Stimulated activated CD8-positive, alpha-beta memory T cell treated with anti-CD3 and anti-CD28 coated beads, Interleukin-4, amount 100 ng/mL, for 4 hours (primary cell): ENCODE measurements at regions not wholly inside any gene's neighbourhood (a gene's known extent, or its start where the extent isn't known, plus 50 kb on each side); places are given as distances from the start of the nearest gene placed in this dataset.
"Not testable (repeated sequence)": the region's sequence is repeated elsewhere in the genome, so short reads cannot be mapped to it uniquely, and the experiment has no call there.

Experiments
- DNase-seq, 2 donors: peaks; one replicate each; pipeline ENCODE4 v3.0.0-alpha.2; 2020; ENCODE audit warnings: low read depth in 2 of 2, low spot score in 1 of 2

DNA sequence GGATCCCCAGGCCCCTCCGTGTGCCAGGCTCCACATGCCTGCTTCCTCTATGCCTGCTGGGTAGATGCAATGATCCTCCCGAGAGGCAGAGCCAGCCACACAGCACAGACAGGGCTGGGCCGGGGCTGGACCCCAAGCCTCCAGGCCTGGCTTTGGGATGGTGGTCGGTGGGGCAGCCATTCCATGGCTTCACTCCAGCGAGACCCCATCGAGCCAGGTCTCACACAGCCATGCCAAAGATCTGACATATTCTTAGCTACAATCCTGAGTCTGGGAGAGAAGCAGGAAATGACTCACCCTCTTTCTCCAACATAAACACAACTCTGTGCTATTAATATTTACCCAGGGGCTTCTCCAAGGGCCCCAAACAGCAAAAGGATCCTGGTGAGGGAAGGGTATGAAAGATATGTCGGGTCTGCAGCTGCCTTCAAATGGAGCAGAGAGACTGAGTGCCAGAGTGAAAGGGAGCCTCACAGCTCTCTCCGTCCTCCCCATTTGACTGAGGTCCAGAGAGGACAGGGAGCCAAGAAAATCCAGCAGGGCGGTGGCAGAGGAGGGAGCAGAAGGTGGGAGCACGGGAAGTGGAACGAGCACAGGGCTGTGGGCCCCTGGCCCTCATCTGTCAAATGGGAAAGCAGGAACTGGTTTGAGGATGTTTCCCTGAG, 639.5 kb downstream of the MATN1 start:
- DNase-seq: no peak

- DNase-seq: no peak
Measured at GRCh38 chr1:30081379-30082102, 641.8 kb downstream of the MATN1 start.

DNA sequence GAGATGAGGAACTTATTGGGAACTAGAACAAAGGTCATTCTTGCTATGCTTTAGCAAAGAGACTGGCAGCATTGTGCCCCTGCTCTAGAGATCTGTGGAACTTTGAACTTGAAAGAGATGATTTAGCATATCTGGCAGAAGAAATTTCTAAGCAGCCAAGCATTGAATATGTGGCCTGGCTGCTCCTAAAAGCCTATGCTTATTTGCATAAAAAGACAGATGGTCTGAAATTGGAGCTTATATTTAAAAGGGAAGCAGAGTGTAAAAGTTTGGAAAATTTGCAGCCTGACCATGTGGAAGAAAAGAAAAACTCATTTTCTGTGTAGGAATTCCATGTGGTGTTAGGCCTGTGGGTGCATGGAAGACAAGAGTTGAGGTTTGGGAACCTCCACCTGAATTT, 647.5 kb downstream of the MATN1 start:
- DNase-seq: not testable (repeated sequence)

DNA sequence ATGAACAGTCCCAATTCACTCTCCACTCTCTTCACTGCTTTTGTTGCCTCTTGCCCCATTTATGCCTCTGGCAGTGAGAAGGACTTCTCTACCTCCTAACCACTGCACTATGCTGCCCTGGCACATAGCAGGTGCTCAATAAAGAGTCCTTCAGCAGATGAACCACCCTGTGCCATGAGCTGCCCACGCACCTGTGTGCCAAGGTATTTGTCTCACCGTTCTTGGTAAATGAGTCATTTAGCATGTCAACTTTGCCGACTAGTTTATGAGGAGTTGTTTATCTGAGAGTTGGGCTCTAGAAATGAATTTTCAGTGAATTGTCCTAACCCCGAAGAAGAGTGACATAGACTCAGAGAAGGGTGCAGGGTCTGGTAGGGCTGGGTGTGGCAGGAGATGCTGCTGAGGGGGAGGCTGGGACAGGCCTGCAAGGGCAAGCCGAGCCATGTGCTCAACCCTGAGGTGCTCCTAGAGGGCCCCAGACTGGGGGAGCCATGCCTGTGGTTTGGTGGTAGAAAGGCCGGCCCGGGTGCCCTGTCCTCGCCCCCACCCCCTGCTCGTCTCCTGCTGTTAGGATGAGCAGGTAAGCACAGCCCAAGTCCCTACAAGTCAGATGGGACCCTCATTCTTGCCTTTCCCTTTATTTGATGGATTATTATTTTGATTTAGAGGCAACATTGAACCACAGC, 654.5 kb downstream of the MATN1 start:
- DNase-seq: no peak

DNA sequence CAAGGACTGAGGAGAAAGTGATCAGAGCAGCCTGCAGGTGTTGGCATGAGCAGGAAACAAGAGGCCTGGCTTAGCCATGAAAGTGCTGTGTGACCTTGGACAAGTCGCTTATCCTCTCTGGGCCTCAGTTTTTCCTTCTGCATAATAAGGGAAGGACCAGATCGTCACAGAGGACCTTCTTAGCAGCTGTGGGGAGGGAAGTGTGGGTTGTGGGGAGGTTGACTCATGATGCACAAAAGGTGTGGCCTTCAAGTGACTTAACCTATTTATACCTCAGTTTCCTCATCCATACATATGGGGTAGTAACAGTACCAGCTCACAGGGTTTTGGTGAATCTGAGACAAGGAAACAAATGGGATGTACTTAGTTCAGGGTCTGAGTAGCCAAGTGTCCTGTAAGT, 658.8 kb downstream of the MATN1 start:
- DNase-seq: no peak

DNA sequence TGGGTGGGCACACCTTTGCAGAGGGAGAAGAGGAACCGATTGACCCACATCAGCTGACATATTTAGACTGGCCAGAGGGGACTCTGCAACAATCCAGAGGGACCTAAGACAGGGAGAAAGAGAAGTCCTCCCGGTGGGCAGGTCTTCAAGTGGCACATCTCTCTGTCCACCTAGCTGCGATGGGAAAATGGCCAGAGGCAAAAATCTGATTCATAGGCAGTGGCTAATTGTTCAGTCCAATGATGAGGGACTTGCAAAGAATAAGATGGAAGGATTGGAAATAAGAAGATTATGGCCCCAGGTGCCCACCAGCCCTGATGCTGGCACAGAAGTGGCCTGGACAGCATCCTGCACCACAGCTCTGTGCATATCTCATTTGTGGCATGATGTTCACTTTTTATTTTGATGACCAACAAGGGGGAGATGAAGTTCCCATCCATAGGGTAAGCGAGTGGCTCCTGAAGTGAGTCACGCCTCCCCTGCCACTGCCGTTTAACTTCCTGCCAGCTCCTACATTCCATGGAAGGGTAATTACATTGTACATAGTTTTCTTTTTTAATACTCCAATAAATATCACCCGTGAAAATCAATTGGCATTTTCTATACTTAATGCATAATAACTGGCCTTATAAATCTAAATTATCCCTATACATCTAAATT, 659.6 kb downstream of the MATN1 start:
- no peak for DNase-seq

DNA sequence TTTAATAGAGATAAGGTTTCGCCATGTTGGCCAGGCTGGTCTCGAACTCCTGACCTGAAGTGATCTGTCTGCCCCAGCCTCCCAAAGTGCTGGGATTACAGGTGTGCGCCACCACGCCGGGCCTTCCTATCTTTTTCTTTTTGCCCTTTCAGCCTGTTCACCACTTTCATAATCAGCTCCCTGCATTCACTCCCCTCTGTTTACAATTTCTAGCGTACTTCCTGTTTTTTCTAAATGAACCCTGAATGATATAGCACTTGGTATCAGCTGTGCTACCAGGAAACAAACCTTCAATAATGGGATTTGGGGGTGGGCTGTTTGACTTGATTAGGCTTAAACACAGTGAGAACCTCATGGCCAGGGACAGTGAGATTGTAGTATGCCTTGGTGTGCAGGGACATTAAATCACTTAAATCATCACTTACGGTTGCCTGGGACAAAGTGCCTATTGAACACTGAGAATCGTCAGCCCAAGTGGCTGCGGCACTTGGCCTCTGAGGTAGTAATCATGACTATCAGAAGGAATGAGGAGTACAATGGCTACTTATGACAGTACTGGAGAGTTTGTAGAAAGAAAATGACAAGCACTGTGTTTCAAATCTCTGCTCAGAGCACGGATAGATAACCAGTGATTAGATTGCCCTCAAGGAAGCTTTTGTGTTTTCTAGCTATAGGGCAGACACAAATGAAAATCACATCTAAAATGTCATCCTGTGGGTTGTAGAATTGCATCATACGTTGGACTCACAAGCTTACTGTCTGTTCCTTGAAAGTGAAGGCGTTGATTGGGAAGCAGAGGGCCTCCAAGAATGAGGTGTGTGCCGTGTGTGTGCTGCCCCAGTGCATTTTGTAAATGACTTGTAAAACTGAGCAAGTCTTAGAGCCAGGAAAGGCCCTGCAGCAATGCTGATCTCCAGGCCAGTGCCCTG, 661.8 kb downstream of the MATN1 start:
- DNase-seq: no peak

DNA sequence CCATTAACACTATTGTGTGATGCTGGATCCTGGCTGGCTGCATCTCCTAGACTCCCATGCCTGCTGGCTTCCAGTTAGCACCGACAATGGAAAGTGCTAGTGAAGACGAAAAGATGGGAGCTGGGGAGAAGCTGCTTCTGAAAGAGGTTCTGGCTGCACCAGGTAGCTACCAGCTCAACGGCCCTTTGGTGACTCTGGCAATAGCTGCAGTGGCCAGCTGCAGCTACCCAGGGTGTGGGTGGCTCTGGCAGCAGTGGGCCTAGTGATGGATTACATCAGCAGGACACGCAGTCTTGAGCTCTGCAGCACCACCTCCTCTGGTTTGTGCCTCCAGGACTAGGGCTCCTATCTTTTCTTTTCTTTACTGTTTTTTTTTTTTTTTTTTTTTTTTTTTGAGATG, 662.6 kb downstream of the MATN1 start:
- no peak for DNase-seq

GRCh38 chr1:30058970-30059369, 664.4 kb downstream of the MATN1 start:
- no peak for DNase-seq

DNA sequence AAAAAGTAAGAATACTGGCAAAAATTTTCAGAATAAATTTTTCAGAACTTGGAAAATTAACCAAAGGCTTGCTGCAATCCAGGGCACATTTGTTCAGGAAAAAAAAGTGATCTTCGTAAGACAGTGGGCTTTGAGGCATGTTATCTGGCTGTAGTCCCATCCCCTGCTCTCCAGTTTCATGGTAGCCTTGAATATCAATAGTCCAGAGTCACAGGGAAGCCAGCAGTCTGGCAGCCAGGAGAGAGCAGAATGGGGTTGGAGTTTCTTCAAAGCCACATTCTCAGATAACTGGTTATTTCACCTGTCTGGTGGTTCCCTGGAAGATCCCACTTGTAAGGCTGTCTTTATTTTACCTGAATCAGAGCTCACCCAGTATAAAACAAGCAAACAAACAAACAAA, 669.3 kb downstream of the MATN1 start:
- DNase-seq: no peak

GRCh38 chr1:30052178-30052577, 671.2 kb downstream of the MATN1 start:
- no peak for DNase-seq

DNA sequence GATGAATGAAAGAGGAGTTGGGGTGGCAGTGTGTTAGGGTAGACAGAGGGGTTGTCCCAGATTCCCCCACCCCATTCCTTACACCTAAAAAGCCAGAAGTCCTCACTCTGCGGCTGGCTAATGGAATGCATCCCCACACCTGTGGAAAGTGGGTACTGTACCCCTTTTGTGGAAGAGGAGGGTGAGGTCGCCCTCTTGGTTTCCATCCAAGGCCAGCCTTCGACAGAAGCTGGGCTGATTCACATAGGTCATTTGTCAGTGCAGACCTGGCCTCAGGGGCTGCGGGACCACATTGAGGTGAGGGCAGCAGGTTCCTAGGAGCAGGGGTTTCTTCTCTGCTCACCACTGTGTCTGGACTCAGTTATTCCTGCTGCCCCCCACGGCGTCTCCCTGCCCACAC, 671.6 kb downstream of the MATN1 start:
- DNase-seq: no peak

DNA sequence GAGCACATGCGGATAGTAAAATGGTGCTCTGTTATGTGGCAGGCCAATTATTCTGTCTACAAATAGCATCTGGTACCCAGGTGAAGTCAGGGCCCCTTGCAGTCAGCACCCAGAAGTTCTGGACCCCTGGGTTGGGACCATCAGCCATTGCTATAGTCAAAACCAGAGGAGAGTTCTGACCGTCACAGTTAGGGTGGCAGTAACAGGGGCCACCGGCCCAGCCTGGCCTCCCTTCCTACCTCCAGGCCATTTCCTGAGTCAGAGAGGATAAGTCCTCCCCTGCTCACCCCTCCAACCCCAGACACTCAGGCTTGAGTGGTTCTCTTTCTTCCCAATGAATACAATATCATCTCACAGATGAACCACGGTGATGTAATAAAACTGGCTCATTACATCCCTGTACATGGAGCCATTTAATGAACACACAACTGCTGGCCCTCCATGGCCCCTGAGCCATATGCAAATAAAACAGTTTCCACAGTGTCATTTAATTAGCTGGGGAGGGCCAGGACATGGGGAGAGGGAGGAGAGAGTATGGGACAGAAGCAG, 673.6 kb downstream of the MATN1 start:
- no peak for DNase-seq

DNA sequence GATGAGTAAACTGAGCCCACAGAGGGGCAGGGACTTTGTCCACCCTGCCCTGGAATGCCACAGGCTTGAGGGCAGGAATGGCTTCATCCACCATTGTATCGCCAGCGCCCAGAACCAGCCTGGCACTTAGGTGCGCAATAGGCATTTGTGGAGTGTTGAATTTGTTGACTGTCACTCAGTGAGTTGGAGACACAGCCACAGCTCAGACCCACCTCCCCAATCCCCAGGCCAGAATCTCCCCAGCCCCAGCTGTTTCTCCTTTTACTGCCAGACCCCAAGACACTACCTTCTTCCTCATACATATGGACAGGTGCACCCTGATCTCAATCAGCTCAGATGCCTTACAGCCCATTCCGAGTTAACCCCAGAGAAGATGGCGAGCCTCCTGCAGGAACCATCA, 674.5 kb downstream of the MATN1 start:
- DNase-seq: no peak

- no peak for DNase-seq
Measured at GRCh38 chr1:30047576-30047975, 675.8 kb downstream of the MATN1 start.

DNA sequence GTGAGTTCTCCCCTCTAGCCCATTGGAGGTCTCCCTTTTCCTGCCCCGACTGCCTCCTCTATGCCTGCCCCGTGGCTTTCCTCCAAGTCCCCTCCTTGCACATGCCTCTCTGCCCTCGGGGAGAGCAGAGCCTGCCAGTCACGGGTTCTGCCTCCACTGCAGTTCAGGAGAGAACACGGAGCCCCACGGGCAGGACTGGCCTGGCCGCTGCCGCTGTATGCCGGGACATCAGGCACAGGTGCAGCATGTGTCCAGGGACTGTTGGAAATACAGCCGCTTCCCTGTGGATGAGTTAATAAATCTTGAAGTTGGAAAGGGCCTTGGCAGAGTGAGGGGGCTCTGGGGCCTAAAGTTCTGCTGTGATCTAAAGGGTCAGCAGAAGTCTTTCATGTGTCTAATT, 676.6 kb downstream of the MATN1 start:
- no peak for DNase-seq

- no peak for DNase-seq
Measured at GRCh38 chr1:30045304-30046090, 677.9 kb downstream of the MATN1 start.

- no peak for DNase-seq
Measured at GRCh38 chr1:30044656-30045144, 678.7 kb downstream of the MATN1 start.

- DNase-seq: no peak
Measured at GRCh38 chr1:30043731-30044408, 679.5 kb downstream of the MATN1 start.
